WTC11 (cell line): ENCODE measurements at regions not wholly inside any gene's neighbourhood (a gene's known extent, or its start where the extent isn't known, plus 50 kb on each side); places are given as distances from the start of the nearest gene placed in this dataset.

ENCODE experiments used
- ATAC-seq: fragments of 200-7000 bp; cut with Tn5 transposase; 2 replicates; pipeline ENCODE4 v1.10.0; 2021; ENCODE audit warnings: mild to moderate bottlenecking, moderate library complexity
- CTCF ChIA-PET: fragments of 300-600 bp; sonication (Branson Sonifier 250); formaldehyde crosslinking; loops from one replicate; lab custom pipeline; 2021; ENCODE audit warnings: antibody characterized with exemption; lab: Charles Lee
- POLR2A ChIA-PET: fragments of 350-600 bp; sonication (Branson Sonifier 250); formaldehyde crosslinking; loops from one replicate; lab custom pipeline; 2021; ENCODE audit warnings: antibody characterized with exemption; lab: Charles Lee
- DNase-seq: peaks from one replicate; pipeline ENCODE4 v3.0.0; 2021; ENCODE audit warnings: low spot score
- H3K27ac Mint-ChIP-seq: 2 replicates; pipeline ENCODE4 v1.8.0; 2021; ENCODE audit warnings: mixed read lengths
- H3K27me3 Mint-ChIP-seq: 2 replicates; pipeline ENCODE4 v1.8.0; 2021; ENCODE audit warnings: low read depth, mild to moderate bottlenecking, moderate library complexity, mixed read lengths
- H3K36me3 Mint-ChIP-seq: 2 replicates; pipeline ENCODE4 v1.8.0; 2021; ENCODE audit warnings: mixed read lengths
- H3K4me1 Mint-ChIP-seq: 2 replicates; pipeline ENCODE4 v1.8.0; 2022; ENCODE audit warnings: mixed read lengths
- H3K4me3 Mint-ChIP-seq: 2 replicates; pipeline ENCODE4 v1.8.0; 2021; ENCODE audit warnings: mild to moderate bottlenecking, moderate library complexity, mixed read lengths
- H3K9me3 Mint-ChIP-seq: 2 replicates; pipeline ENCODE4 v1.8.0; 2021; ENCODE audit warnings: mixed read lengths
- EMX1 ChIP-seq: fragments of 250-450 bp; sonication (Bioruptor Pico); IDR thresholded peaks from 2 replicates; pipeline ENCODE4 v1.8.0; 2021; ENCODE audit warnings: mild to moderate bottlenecking
- ESRRA ChIP-seq: sonication (generic); formaldehyde crosslinking; IDR thresholded peaks from 2 replicates; pipeline ENCODE4 v1.8.1; 2022; ENCODE audit warnings: mild to moderate bottlenecking, missing genetic modification reagents, borderline replicate concordance
- FOXK1 ChIP-seq: sonication (generic); formaldehyde crosslinking; IDR thresholded peaks from 2 replicates; pipeline ENCODE4 v1.8.0; 2022; ENCODE audit warnings: mild to moderate bottlenecking, moderate library complexity, missing genetic modification reagents
- FOXP1 ChIP-seq: sonication (generic); formaldehyde crosslinking; IDR thresholded peaks from 2 replicates; pipeline ENCODE4 v1.8.0; 2022; ENCODE audit warnings: missing genetic modification reagents, mild to moderate bottlenecking, moderate library complexity, borderline replicate concordance
- NFE2L1 ChIP-seq: sonication (generic); formaldehyde crosslinking; IDR thresholded peaks from 2 replicates; pipeline ENCODE4 v1.8.1; 2023; ENCODE audit warnings: missing genetic modification reagents
- NR2C2 ChIP-seq: sonication (generic); formaldehyde crosslinking; IDR thresholded peaks from 2 replicates; pipeline ENCODE4 v1.8.0; 2022; ENCODE audit warnings: mild to moderate bottlenecking, missing genetic modification reagents
- ZNF263 ChIP-seq: sonication (generic); formaldehyde crosslinking; IDR thresholded peaks from 2 replicates; pipeline ENCODE4 v1.8.1; 2022; ENCODE audit warnings: low read depth, mild to moderate bottlenecking, moderate library complexity, missing genetic modification reagents
- ZNF396 ChIP-seq: fragments of 250-450 bp; sonication (Bioruptor Pico); IDR thresholded peaks from 2 replicates; pipeline ENCODE4 v1.8.0; 2021; ENCODE audit warnings: mild to moderate bottlenecking, moderate library complexity, borderline replicate concordance
- TF ChIP-seq, protein P1 (sequence below): sonication (generic); formaldehyde crosslinking; IDR thresholded peaks from 2 replicates; pipeline ENCODE4 v1.8.0; 2022; ENCODE audit warnings: mild to moderate bottlenecking, missing genetic modification reagents
- TF ChIP-seq, protein P2 (sequence below): sonication (generic); formaldehyde crosslinking; IDR thresholded peaks from 2 replicates; pipeline ENCODE4 v1.8.1; 2022; ENCODE audit warnings: low read depth, mild to moderate bottlenecking, moderate library complexity, missing genetic modification reagents, borderline replicate concordance
- TF ChIP-seq, protein P3 (sequence below): sonication (generic); formaldehyde crosslinking; conservative IDR thresholded peaks from 2 replicates; pipeline ENCODE4 v1.8.1; 2023; ENCODE audit warnings: mild to moderate bottlenecking, low read depth, missing genetic modification reagents, moderate library complexity
- TF ChIP-seq, protein P4 (sequence below): sonication (generic); formaldehyde crosslinking; IDR thresholded peaks from 2 replicates; pipeline ENCODE4 v1.8.0; 2022; ENCODE audit warnings: mild to moderate bottlenecking, missing genetic modification reagents
- TF ChIP-seq, protein P5 (sequence below): fragments of 250-450 bp; sonication (Bioruptor Pico); IDR thresholded peaks from 2 replicates; pipeline ENCODE4 v1.9.0; 2021; ENCODE audit warnings: mild to moderate bottlenecking
- TF ChIP-seq, protein P6 (sequence below): fragments of 250-450 bp; sonication (Bioruptor Pico); conservative IDR thresholded peaks from 2 replicates; pipeline ENCODE4 v1.9.0; 2021; ENCODE audit warnings: mild to moderate bottlenecking
- TF ChIP-seq, protein P7 (sequence below): sonication (generic); formaldehyde crosslinking; IDR thresholded peaks from 2 replicates; pipeline ENCODE4 v1.8.0; 2023; ENCODE audit warnings: missing genetic modification reagents

DNA sequence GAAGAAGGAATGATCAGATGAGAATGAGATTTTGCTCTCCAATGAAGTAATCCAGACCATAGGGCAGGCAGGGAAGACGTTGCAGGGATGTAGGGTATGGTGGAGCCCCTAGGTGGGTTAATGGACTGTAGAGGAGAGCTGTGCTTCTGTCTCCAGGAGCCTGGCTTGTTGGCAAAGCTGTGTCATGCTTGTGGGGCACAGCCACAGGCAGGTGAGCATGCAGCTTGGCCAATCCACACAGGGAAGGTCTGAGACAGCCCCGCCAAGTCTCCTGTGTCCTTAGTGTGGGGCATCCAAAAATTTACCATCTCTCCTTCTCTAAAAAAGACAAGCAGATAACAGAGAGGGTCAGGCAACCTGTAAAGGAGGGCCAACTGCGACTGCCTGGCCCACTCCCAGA, 71.4 kb upstream of the FLT1 start:
- ATAC-seq, result no peak
- no peak for DNase-seq
- POLR2A ChIA-PET, result no interaction called here
- TF ChIP-seq, protein P1, sequence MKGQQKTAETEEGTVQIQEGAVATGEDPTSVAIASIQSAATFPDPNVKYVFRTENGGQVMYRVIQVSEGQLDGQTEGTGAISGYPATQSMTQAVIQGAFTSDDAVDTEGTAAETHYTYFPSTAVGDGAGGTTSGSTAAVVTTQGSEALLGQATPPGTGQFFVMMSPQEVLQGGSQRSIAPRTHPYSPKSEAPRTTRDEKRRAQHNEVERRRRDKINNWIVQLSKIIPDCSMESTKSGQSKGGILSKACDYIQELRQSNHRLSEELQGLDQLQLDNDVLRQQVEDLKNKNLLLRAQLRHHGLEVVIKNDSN, result no peak
- TF ChIP-seq, protein P2, sequence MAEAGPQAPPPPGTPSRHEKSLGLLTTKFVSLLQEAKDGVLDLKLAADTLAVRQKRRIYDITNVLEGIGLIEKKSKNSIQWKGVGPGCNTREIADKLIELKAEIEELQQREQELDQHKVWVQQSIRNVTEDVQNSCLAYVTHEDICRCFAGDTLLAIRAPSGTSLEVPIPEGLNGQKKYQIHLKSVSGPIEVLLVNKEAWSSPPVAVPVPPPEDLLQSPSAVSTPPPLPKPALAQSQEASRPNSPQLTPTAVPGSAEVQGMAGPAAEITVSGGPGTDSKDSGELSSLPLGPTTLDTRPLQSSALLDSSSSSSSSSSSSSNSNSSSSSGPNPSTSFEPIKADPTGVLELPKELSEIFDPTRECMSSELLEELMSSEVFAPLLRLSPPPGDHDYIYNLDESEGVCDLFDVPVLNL (CRISPR knock-in tag), result no peak
- TF ChIP-seq, protein P3, sequence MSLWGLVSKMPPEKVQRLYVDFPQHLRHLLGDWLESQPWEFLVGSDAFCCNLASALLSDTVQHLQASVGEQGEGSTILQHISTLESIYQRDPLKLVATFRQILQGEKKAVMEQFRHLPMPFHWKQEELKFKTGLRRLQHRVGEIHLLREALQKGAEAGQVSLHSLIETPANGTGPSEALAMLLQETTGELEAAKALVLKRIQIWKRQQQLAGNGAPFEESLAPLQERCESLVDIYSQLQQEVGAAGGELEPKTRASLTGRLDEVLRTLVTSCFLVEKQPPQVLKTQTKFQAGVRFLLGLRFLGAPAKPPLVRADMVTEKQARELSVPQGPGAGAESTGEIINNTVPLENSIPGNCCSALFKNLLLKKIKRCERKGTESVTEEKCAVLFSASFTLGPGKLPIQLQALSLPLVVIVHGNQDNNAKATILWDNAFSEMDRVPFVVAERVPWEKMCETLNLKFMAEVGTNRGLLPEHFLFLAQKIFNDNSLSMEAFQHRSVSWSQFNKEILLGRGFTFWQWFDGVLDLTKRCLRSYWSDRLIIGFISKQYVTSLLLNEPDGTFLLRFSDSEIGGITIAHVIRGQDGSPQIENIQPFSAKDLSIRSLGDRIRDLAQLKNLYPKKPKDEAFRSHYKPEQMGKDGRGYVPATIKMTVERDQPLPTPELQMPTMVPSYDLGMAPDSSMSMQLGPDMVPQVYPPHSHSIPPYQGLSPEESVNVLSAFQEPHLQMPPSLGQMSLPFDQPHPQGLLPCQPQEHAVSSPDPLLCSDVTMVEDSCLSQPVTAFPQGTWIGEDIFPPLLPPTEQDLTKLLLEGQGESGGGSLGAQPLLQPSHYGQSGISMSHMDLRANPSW (CRISPR knock-in tag), result no peak
- TF ChIP-seq ESRRA (no peak), NFE2L1 (no peak), ZNF396 (no peak), FOXP1 (no peak)
- TF ChIP-seq, protein P4, sequence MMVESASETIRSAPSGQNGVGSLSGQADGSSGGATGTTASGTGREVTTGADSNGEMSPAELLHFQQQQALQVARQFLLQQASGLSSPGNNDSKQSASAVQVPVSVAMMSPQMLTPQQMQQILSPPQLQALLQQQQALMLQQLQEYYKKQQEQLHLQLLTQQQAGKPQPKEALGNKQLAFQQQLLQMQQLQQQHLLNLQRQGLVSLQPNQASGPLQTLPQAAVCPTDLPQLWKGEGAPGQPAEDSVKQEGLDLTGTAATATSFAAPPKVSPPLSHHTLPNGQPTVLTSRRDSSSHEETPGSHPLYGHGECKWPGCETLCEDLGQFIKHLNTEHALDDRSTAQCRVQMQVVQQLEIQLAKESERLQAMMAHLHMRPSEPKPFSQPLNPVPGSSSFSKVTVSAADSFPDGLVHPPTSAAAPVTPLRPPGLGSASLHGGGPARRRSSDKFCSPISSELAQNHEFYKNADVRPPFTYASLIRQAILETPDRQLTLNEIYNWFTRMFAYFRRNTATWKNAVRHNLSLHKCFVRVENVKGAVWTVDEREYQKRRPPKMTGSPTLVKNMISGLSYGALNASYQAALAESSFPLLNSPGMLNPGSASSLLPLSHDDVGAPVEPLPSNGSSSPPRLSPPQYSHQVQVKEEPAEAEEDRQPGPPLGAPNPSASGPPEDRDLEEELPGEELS (CRISPR knock-in tag), result no peak
- Mint-ChIP-seq H3K9me3 (no peaks in the 10 kb centered on the region), H3K27me3 (no peaks in the 10 kb centered on the region; the same call in 1 of the 2 replicates), H3K36me3 (no peaks in the 10 kb centered on the region), H3K27ac (no peak overlapping the region), H3K4me3 (no peak overlapping the region), H3K4me1 (peaks cover 27% of the 10 kb centered on the region)
- CTCF ChIA-PET, result no interaction called here

DNA sequence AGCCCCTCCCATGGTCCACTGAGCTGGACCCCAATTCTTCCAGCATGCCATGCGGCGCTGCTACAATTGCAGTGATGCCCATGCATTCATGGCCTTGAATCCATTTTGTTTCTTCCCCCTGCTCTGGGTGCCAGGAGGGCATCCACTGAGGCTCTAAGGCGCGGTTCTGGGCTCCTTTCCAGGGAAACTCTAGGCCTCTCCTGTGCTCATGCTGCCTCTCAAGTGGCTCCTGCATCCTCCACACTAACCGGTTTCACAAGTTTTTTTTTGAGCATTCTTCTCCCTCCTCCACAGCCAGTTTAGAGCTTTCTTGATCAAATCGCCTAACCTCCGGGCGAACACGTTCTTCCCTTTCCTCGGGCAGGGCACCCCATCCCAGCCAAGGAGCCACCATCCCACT, 69.1 kb upstream of the FLT1 start:
- Mint-ChIP-seq H3K4me1 (peaks cover 21% of the 10 kb centered on the region), H3K9me3 (no peaks in the 10 kb centered on the region), H3K27me3 (no peaks in the 10 kb centered on the region; the same call in 1 of the 2 replicates), H3K4me3 (no peak overlapping the region), H3K27ac (no peak overlapping the region), H3K36me3 (no peaks in the 10 kb centered on the region)
- DNase-seq, result no peak
- TF ChIP-seq, protein P5, sequence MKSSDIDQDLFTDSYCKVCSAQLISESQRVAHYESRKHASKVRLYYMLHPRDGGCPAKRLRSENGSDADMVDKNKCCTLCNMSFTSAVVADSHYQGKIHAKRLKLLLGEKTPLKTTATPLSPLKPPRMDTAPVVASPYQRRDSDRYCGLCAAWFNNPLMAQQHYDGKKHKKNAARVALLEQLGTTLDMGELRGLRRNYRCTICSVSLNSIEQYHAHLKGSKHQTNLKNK, result no peak
- TF ChIP-seq EMX1 (CRISPR knock-in tag) (no peak), FOXK1 (CRISPR knock-in tag) (no peak), ZNF263 (CRISPR knock-in tag) (no peak), NR2C2 (CRISPR knock-in tag) (no peak)
- TF ChIP-seq, protein P6, sequence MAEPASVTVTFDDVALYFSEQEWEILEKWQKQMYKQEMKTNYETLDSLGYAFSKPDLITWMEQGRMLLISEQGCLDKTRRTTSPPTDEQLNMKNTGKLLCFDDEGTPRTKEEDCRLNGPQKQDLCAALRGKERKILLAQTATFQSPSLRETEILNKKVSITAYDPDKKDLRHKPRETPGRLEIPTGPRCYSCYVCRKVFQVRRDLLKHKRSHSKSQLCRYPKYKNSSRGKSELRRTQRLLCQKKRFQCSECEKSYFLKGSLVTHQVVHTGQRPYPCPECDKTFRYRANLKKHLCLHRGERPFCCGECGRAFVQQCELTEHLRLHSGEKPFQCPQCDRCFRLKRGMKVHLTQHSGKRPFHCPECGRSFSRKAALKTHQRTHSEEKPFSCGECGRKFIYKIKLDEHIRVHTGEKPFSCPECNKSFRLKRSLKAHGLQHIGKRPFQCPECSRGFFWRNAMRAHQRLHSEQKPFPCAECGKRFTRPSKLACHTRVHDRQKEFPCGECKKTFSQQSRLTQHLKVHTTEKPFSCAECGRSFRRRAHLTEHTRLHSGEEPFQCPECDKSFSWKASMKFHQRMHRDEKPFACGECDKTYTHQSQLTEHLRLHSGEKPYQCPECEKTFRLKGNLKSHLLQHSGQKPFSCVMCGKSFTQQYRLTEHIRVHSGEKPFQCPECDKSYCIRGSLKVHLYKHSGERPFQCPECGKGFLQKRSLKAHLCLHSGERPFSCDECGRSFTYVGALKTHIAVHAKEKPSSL (CRISPR knock-in tag), result no peak
- TF ChIP-seq, protein P7, sequence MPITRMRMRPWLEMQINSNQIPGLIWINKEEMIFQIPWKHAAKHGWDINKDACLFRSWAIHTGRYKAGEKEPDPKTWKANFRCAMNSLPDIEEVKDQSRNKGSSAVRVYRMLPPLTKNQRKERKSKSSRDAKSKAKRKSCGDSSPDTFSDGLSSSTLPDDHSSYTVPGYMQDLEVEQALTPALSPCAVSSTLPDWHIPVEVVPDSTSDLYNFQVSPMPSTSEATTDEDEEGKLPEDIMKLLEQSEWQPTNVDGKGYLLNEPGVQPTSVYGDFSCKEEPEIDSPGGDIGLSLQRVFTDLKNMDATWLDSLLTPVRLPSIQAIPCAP (CRISPR knock-in tag), result no peak
- ChIA-PET POLR2A (interaction anchor here (1.3 kb wide), 1 partner anchor 20 kb away, joined by 5 read pairs; no protein-coding TSS in a partner anchor), CTCF (no interaction called here)
- peak; percentile 34; the same call in 1 of the 2 replicates for ATAC-seq
